ENCODE measurements at regions not wholly inside any gene's neighbourhood (a gene's known extent, or its start where the extent isn't known, plus 50 kb on each side); places are given as distances from the start of the nearest gene placed in this dataset.

DNA sequence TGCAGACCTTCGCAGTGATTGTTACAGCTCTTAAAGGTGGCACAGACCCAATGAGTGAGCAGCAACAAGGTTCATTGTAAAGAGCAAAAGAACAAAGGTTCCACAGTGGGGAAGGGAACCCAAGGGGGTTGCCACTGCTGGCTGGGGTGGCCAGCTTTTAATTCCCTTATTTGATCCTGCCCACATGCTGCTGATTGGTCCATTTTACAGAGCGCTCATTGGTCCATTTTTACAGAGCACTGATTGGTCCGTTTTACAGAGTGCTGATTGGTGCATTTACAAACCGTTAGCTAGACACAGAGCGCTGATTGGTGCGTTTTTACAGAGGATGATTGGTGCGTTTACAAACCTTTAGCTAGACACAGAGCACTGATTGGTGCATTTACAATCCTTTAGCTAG, 360.6 kb upstream of the DAB2 start:
- DNase-seq = no peak
- H3K9ac ChIP-seq (ENCODE audit: insufficient read depth in 1 of 2, low read length in 2 of 2) = no peak overlapping the region
- H3K36me3 ChIP-seq (ENCODE audit: control insufficient read depth in 4 of 4, insufficient read depth in 4 of 4, low read length in 4 of 4) = no peaks in the 10 kb centered on the region
- no peak for ATAC-seq (ENCODE audit: insufficient read depth, low FRiP score)
- H3K9me3 ChIP-seq (ENCODE audit: control insufficient read depth in 4 of 4, insufficient read depth in 3 of 4, low read length in 3 of 4) = peaks cover 0 to 2% (median 0%) of the 10 kb centered on the region in 4 donors
- H3K27ac ChIP-seq (ENCODE audit: low read depth in 1 of 2, low read length in 1 of 2) = no peak overlapping the region
- H3K4me3 ChIP-seq = no peak overlapping the region
- H3K27me3 ChIP-seq (ENCODE audit: control insufficient read depth in 3 of 3, insufficient read depth in 3 of 3, low read length in 2 of 3) = no peaks in the 10 kb centered on the region
- WGBS, 2 donors = 92 to 93% methylated on average over 7 of the region's 7 CpGs
- H3K4me1 ChIP-seq (ENCODE audit: control insufficient read depth in 5 of 5, insufficient read depth in 5 of 5, low read length in 5 of 5) = peaks cover 0 to 5% (median 0%) of the 10 kb centered on the region in 5 donors
- TF ChIP-seq, protein P1, sequence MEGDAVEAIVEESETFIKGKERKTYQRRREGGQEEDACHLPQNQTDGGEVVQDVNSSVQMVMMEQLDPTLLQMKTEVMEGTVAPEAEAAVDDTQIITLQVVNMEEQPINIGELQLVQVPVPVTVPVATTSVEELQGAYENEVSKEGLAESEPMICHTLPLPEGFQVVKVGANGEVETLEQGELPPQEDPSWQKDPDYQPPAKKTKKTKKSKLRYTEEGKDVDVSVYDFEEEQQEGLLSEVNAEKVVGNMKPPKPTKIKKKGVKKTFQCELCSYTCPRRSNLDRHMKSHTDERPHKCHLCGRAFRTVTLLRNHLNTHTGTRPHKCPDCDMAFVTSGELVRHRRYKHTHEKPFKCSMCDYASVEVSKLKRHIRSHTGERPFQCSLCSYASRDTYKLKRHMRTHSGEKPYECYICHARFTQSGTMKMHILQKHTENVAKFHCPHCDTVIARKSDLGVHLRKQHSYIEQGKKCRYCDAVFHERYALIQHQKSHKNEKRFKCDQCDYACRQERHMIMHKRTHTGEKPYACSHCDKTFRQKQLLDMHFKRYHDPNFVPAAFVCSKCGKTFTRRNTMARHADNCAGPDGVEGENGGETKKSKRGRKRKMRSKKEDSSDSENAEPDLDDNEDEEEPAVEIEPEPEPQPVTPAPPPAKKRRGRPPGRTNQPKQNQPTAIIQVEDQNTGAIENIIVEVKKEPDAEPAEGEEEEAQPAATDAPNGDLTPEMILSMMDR (IDR thresholded peaks at IDR 0.05; ENCODE audit: control extremely low read depth, extremely low read depth) = no peak

DNA sequence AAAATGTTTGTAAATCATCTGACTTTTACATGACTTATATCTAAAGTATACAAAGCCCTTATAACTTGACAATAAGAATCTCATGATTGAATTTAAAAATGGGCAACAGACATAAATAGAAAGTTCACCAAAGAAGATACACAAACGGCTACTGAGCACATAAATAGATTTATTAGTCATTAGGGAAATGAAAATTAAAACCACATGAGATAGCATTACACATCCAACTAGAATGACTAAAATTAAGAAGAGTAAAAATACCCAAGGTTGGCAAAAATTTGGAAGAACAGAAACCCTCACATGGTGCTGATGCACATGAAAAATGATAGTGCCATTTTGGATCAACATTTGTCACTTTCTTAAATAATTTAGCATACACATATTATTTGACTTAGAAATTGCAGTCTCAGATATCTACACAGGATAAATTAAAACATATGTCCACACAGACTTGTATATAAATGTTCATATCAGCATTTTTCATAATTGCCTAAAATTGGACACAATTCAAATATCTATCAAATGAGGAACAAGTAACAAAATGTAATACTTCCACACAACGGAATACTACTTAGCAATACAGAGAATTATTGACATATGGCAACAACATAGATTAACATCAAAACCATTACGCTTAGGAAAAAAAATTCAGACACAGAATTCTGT, 359.1 kb upstream of the DAB2 start:
- Histone ChIP-seq H3K9ac (ENCODE audit: insufficient read depth in 1 of 2, low read length in 2 of 2) (no peak overlapping the region), H3K27me3 (ENCODE audit: control insufficient read depth in 3 of 3, insufficient read depth in 3 of 3, low read length in 2 of 3) (no peaks in the 10 kb centered on the region), H3K4me3 (no peak overlapping the region), H3K9me3 (ENCODE audit: control insufficient read depth in 4 of 4, insufficient read depth in 3 of 4, low read length in 3 of 4) (peaks cover 0 to 2% (median 0%) of the 10 kb centered on the region in 4 donors), H3K27ac (ENCODE audit: low read depth in 1 of 2, low read length in 1 of 2) (no peak overlapping the region), H3K36me3 (ENCODE audit: control insufficient read depth in 4 of 4, insufficient read depth in 4 of 4, low read length in 4 of 4) (no peaks in the 10 kb centered on the region), H3K4me1 (ENCODE audit: control insufficient read depth in 5 of 5, insufficient read depth in 5 of 5, low read length in 5 of 5) (peaks cover 0 to 5% (median 0%) of the 10 kb centered on the region in 5 donors)
- TF ChIP-seq, protein P1 (IDR thresholded peaks at IDR 0.05; ENCODE audit: control extremely low read depth, extremely low read depth) = no peak
- 63 to 74% methylated on average over 3 of the region's 3 CpGs for WGBS, 2 donors
- no peak for ATAC-seq (ENCODE audit: insufficient read depth, low FRiP score)
- DNase-seq = no peak

DNA sequence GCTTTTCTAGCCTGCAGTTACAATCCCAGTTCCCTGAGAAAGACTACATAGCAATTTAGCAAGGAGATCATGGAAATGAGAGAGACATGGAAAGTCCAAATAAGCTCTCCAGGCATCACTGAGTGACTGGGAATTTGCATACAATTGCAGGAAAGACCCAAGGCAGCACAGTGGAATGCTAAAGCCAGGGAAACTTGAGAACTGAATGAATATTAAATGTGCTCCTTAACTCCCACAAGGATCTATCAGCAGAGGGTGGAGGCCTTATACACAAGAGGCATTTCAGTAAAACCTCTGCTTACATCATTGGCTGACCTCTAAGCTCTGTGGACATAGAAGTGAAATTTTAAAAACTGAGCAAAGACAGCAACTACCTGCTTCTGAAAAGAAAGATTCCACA, 355.6 kb upstream of the DAB2 start:
- no peaks in the 10 kb centered on the region for H3K36me3 ChIP-seq (ENCODE audit: control insufficient read depth in 4 of 4, insufficient read depth in 4 of 4, low read length in 4 of 4)
- TF ChIP-seq, protein P1 (IDR thresholded peaks at IDR 0.05; ENCODE audit: control extremely low read depth, extremely low read depth) = no peak
- H3K27me3 ChIP-seq (ENCODE audit: control insufficient read depth in 3 of 3, insufficient read depth in 3 of 3, low read length in 2 of 3) = no peaks in the 10 kb centered on the region
- no peak overlapping the region for H3K27ac ChIP-seq (ENCODE audit: low read depth in 1 of 2, low read length in 1 of 2)
- no peak overlapping the region for H3K9ac ChIP-seq (ENCODE audit: insufficient read depth in 1 of 2, low read length in 2 of 2)
- H3K4me1 ChIP-seq (ENCODE audit: control insufficient read depth in 5 of 5, insufficient read depth in 5 of 5, low read length in 5 of 5) = peaks cover 0 to 5% (median 0%) of the 10 kb centered on the region in 5 donors
- no peak overlapping the region for H3K4me3 ChIP-seq
- H3K9me3 ChIP-seq (ENCODE audit: control insufficient read depth in 4 of 4, insufficient read depth in 3 of 4, low read length in 3 of 4) = peaks cover 0 to under 1% (median 0%) of the 10 kb centered on the region in 4 donors
- ATAC-seq (ENCODE audit: insufficient read depth, low FRiP score) (no peak), DNase-seq (no peak)

DNA sequence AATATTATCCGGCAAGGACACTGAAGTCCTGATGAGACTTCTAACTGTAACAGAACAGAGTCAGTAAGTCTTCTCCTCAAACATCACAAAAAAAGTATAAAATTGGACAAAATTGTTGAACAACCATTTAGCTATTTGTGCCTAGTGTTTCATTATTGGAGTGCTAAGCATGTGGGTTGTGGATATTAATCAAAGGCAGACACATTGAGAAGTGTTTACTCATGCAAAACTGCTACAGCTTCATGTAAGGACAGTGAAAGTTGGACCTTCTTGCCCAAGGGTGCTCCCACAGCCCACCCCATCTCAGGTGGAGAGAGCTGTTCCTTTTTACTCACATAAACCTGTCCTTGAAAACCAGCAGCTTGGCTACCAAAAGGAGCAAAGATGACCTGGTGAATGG, 355.1 kb upstream of the DAB2 start:
- Histone ChIP-seq H3K9me3 (ENCODE audit: control insufficient read depth in 4 of 4, insufficient read depth in 3 of 4, low read length in 3 of 4) (no peaks in the 10 kb centered on the region), H3K27ac (ENCODE audit: low read depth in 1 of 2, low read length in 1 of 2) (no peak overlapping the region), H3K4me1 (ENCODE audit: control insufficient read depth in 5 of 5, insufficient read depth in 5 of 5, low read length in 5 of 5) (peaks cover 0 to 5% (median 0%) of the 10 kb centered on the region in 5 donors), H3K27me3 (ENCODE audit: control insufficient read depth in 3 of 3, insufficient read depth in 3 of 3, low read length in 2 of 3) (no peaks in the 10 kb centered on the region), H3K36me3 (ENCODE audit: control insufficient read depth in 4 of 4, insufficient read depth in 4 of 4, low read length in 4 of 4) (no peaks in the 10 kb centered on the region), H3K9ac (ENCODE audit: insufficient read depth in 1 of 2, low read length in 2 of 2) (no peak overlapping the region), H3K4me3 (no peak overlapping the region)
- 95 to 98% methylated on average over 1 of the region's 1 CpG for WGBS, 2 donors
- TF ChIP-seq, protein P1 (IDR thresholded peaks at IDR 0.05; ENCODE audit: control extremely low read depth, extremely low read depth) = no peak
- ATAC-seq (ENCODE audit: insufficient read depth, low FRiP score) = no peak
- no peak for DNase-seq
